WTC11 (cell line): ENCODE measurements at regions not wholly inside any gene's neighbourhood (a gene's known extent, or its start where the extent isn't known, plus 50 kb on each side); places are given as distances from the start of the nearest gene placed in this dataset.

Source experiments
- ATAC-seq: fragments of 200-7000 bp; cut with Tn5 transposase; 2 replicates; pipeline ENCODE4 v1.10.0; 2021; ENCODE audit warnings: mild to moderate bottlenecking, moderate library complexity
- CTCF ChIA-PET: fragments of 300-600 bp; sonication (Branson Sonifier 250); formaldehyde crosslinking; loops from one replicate; lab custom pipeline; 2021; ENCODE audit warnings: antibody characterized with exemption; lab: Charles Lee
- POLR2A ChIA-PET: fragments of 350-600 bp; sonication (Branson Sonifier 250); formaldehyde crosslinking; loops from one replicate; lab custom pipeline; 2021; ENCODE audit warnings: antibody characterized with exemption; lab: Charles Lee
- DNase-seq: peaks from one replicate; pipeline ENCODE4 v3.0.0; 2021; ENCODE audit warnings: low spot score
- H3K27ac Mint-ChIP-seq: 2 replicates; pipeline ENCODE4 v1.8.0; 2021; ENCODE audit warnings: mixed read lengths
- H3K27me3 Mint-ChIP-seq: 2 replicates; pipeline ENCODE4 v1.8.0; 2021; ENCODE audit warnings: low read depth, mild to moderate bottlenecking, moderate library complexity, mixed read lengths
- H3K36me3 Mint-ChIP-seq: 2 replicates; pipeline ENCODE4 v1.8.0; 2021; ENCODE audit warnings: mixed read lengths
- H3K4me1 Mint-ChIP-seq: 2 replicates; pipeline ENCODE4 v1.8.0; 2022; ENCODE audit warnings: mixed read lengths
- H3K4me3 Mint-ChIP-seq: 2 replicates; pipeline ENCODE4 v1.8.0; 2021; ENCODE audit warnings: mild to moderate bottlenecking, moderate library complexity, mixed read lengths
- H3K9me3 Mint-ChIP-seq: 2 replicates; pipeline ENCODE4 v1.8.0; 2021; ENCODE audit warnings: mixed read lengths
- CREB1 ChIP-seq: sonication (generic); formaldehyde crosslinking; IDR thresholded peaks from 2 replicates; pipeline ENCODE4 v1.8.0; 2023; ENCODE audit warnings: mild to moderate bottlenecking, missing genetic modification reagents
- ELF4 ChIP-seq: sonication (generic); formaldehyde crosslinking; IDR thresholded peaks from 2 replicates; pipeline ENCODE4 v1.8.1; 2022; ENCODE audit warnings: low read depth, mild to moderate bottlenecking, moderate library complexity, missing genetic modification reagents
- ERG ChIP-seq: fragments of 250-450 bp; sonication (Bioruptor Pico); IDR thresholded peaks from 2 replicates; pipeline ENCODE4 v1.8.0; 2021; ENCODE audit warnings: mild to moderate bottlenecking
- FOXK1 ChIP-seq: sonication (generic); formaldehyde crosslinking; IDR thresholded peaks from 2 replicates; pipeline ENCODE4 v1.8.0; 2022; ENCODE audit warnings: mild to moderate bottlenecking, moderate library complexity, missing genetic modification reagents
- MXD4 ChIP-seq: fragments of 250-450 bp; sonication (Bioruptor Pico); IDR thresholded peaks from 2 replicates; pipeline ENCODE4 v1.8.0; 2021; ENCODE audit warnings: mild to moderate bottlenecking, moderate library complexity, borderline replicate concordance
- NFATC4 ChIP-seq: fragments of 250-450 bp; sonication (Bioruptor Pico); IDR thresholded peaks from 2 replicates; pipeline ENCODE4 v1.9.0; 2021; ENCODE audit warnings: mild to moderate bottlenecking
- NFYB ChIP-seq: sonication (generic); formaldehyde crosslinking; conservative IDR thresholded peaks from 2 replicates; pipeline ENCODE4 v1.8.0; 2022; ENCODE audit warnings: low read depth, missing genetic modification reagents
- SMAD3 ChIP-seq: sonication (generic); formaldehyde crosslinking; IDR thresholded peaks from 2 replicates; pipeline ENCODE4 v1.8.0; 2022; ENCODE audit warnings: missing genetic modification reagents, mild to moderate bottlenecking, borderline replicate concordance
- TEAD1 ChIP-seq: sonication (generic); formaldehyde crosslinking; IDR thresholded peaks from 2 replicates; pipeline ENCODE4 v1.8.0; 2022; ENCODE audit warnings: mild to moderate bottlenecking, missing genetic modification reagents
- TP53 ChIP-seq: sonication (generic); formaldehyde crosslinking; IDR thresholded peaks from 2 replicates; pipeline ENCODE4 v1.8.1; 2023; ENCODE audit warnings: mild to moderate bottlenecking, missing genetic modification reagents
- ZNF232 ChIP-seq: sonication (generic); formaldehyde crosslinking; IDR thresholded peaks from 2 replicates; pipeline ENCODE4 v1.8.0; 2022; ENCODE audit warnings: mild to moderate bottlenecking, missing genetic modification reagents
- ZNF512 ChIP-seq: sonication (generic); formaldehyde crosslinking; IDR thresholded peaks from 2 replicates; pipeline ENCODE4 v1.8.1; 2022; ENCODE audit warnings: missing genetic modification reagents, borderline replicate concordance
- TF ChIP-seq, protein P1 (sequence below): sonication (generic); formaldehyde crosslinking; IDR thresholded peaks from 2 replicates; pipeline ENCODE4 v1.8.1; 2023; ENCODE audit warnings: mild to moderate bottlenecking, moderate library complexity, missing genetic modification reagents
- TF ChIP-seq, protein P2 (sequence below): sonication (generic); formaldehyde crosslinking; conservative IDR thresholded peaks from 2 replicates; pipeline ENCODE4 v1.8.1; 2022; ENCODE audit warnings: mild to moderate bottlenecking, missing genetic modification reagents
- TF ChIP-seq, protein P3 (sequence below): sonication (generic); formaldehyde crosslinking; IDR thresholded peaks from 2 replicates; pipeline ENCODE4 v1.8.0; 2022; ENCODE audit warnings: missing genetic modification reagents
- TF ChIP-seq, protein P4 (sequence below): sonication (generic); formaldehyde crosslinking; IDR thresholded peaks from 2 replicates; pipeline ENCODE4 v1.8.0; 2022; ENCODE audit warnings: mild to moderate bottlenecking, missing genetic modification reagents
- TF ChIP-seq, protein P5 (sequence below): sonication (generic); formaldehyde crosslinking; IDR thresholded peaks from 2 replicates; pipeline ENCODE4 v1.8.1; 2023; ENCODE audit warnings: mild to moderate bottlenecking, missing genetic modification reagents, borderline replicate concordance
- TF ChIP-seq, protein P6 (sequence below): sonication (generic); formaldehyde crosslinking; IDR thresholded peaks from 2 replicates; pipeline ENCODE4 v1.8.1; 2022; ENCODE audit warnings: low read depth, mild to moderate bottlenecking, moderate library complexity, missing genetic modification reagents, borderline replicate concordance

DNA sequence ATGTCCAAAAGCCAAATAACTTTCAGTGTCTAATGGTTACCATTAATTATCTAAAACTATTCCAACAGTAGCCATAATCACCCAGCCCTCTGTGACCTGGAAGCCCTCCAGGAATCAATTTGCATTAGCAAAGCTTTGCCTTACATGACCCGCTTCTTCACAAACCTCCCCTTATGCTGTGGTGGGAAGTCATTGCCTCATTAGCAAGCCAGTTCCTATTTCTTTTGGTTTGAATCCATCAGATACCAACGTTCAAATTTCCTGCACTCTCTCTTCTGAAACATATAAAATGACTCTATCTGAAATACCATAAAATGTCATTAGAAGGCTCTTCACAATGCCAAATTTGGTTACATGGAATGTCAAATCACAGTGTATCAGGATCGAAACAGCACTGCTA lies 268.3 kb upstream of the PRKD1 start:
- H3K36me3 Mint-ChIP-seq, result no peaks in the 10 kb centered on the region
- H3K9me3 Mint-ChIP-seq, result no peaks in the 10 kb centered on the region
- TF ChIP-seq ZNF232, result no peak
- TF ChIP-seq, protein P1, sequence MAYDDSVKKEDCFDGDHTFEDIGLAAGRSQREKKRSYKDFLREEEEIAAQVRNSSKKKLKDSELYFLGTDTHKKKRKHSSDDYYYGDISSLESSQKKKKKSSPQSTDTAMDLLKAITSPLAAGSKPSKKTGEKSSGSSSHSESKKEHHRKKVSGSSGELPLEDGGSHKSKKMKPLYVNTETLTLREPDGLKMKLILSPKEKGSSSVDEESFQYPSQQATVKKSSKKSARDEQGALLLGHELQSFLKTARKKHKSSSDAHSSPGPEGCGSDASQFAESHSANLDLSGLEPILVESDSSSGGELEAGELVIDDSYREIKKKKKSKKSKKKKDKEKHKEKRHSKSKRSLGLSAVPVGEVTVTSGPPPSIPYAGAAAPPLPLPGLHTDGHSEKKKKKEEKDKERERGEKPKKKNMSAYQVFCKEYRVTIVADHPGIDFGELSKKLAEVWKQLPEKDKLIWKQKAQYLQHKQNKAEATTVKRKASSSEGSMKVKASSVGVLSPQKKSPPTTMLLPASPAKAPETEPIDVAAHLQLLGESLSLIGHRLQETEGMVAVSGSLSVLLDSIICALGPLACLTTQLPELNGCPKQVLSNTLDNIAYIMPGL, result no peak
- no peak for TF ChIP-seq TEAD1 (CRISPR knock-in tag)
- TF ChIP-seq, protein P2, sequence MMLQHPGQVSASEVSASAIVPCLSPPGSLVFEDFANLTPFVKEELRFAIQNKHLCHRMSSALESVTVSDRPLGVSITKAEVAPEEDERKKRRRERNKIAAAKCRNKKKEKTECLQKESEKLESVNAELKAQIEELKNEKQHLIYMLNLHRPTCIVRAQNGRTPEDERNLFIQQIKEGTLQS (CRISPR knock-in tag), result no peak
- TF ChIP-seq ELF4 (CRISPR knock-in tag), result no peak
- ATAC-seq (peak; percentile 67), DNase-seq (no peak)
- H3K4me3 Mint-ChIP-seq, result no peak overlapping the region
- POLR2A ChIA-PET, result no interaction called here
- peaks cover 18% of the 10 kb centered on the region for H3K4me1 Mint-ChIP-seq
- H3K27me3 Mint-ChIP-seq, result no peaks in the 10 kb centered on the region
- CTCF ChIA-PET, result interaction anchor here (0.7 to 1.4 kb wide), 4 partner anchors 10 to 642 kb away, joined by 3 to 5 read pairs (median 3); no protein-coding TSS in a partner anchor
- no peak overlapping the region for H3K27ac Mint-ChIP-seq

DNA sequence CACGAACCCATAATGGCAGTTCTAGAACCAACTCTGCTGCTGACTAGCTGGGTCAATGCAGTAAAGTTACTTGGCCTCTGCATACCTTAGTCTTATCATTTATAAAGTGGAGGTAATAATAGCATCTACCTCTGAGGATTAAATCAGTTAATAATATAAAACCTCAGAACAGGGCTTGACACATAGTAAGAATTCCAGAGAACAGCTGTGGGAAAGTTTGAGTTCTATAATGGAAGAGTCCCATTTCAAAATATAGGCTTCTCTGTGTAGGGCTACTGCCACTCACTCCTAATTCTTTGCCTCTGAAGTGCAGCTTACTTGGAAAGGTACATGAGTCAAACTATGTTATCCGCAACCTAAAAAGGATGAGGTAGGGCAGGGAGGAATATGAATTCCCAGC lies 269.2 kb upstream of the PRKD1 start:
- peaks cover 8% of the 10 kb centered on the region for H3K9me3 Mint-ChIP-seq
- peaks cover 18% of the 10 kb centered on the region for H3K4me1 Mint-ChIP-seq
- no peak overlapping the region for H3K4me3 Mint-ChIP-seq
- no peak for DNase-seq
- H3K27ac Mint-ChIP-seq, result no peak overlapping the region
- H3K27me3 Mint-ChIP-seq, result no peaks in the 10 kb centered on the region
- ChIA-PET CTCF (interaction anchor here (1.4 kb wide), 1 partner anchor 11 kb away, joined by 3 read pairs; no protein-coding TSS in a partner anchor), POLR2A (no interaction called here)
- no peak for ATAC-seq
- H3K36me3 Mint-ChIP-seq, result no peaks in the 10 kb centered on the region
- TF ChIP-seq, protein P3, sequence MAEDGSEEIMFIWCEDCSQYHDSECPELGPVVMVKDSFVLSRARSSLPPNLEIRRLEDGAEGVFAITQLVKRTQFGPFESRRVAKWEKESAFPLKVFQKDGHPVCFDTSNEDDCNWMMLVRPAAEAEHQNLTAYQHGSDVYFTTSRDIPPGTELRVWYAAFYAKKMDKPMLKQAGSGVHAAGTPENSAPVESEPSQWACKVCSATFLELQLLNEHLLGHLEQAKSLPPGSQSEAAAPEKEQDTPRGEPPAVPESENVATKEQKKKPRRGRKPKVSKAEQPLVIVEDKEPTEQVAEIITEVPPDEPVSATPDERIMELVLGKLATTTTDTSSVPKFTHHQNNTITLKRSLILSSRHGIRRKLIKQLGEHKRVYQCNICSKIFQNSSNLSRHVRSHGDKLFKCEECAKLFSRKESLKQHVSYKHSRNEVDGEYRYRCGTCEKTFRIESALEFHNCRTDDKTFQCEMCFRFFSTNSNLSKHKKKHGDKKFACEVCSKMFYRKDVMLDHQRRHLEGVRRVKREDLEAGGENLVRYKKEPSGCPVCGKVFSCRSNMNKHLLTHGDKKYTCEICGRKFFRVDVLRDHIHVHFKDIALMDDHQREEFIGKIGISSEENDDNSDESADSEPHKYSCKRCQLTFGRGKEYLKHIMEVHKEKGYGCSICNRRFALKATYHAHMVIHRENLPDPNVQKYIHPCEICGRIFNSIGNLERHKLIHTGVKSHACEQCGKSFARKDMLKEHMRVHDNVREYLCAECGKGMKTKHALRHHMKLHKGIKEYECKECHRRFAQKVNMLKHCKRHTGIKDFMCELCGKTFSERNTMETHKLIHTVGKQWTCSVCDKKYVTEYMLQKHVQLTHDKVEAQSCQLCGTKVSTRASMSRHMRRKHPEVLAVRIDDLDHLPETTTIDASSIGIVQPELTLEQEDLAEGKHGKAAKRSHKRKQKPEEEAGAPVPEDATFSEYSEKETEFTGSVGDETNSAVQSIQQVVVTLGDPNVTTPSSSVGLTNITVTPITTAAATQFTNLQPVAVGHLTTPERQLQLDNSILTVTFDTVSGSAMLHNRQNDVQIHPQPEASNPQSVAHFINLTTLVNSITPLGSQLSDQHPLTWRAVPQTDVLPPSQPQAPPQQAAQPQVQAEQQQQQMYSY (CRISPR knock-in tag), result no peak
- no peak for TF ChIP-seq ZNF512 (CRISPR knock-in tag)
- TF ChIP-seq NFYB (CRISPR knock-in tag), result no peak
- TF ChIP-seq ERG, result no peak
- TF ChIP-seq CREB1, result no peak
- TF ChIP-seq FOXK1 (CRISPR knock-in tag), result no peak
- TF ChIP-seq NFATC4 (CRISPR knock-in tag), result no peak
- no peak for TF ChIP-seq MXD4
- no peak for TF ChIP-seq TEAD1 (CRISPR knock-in tag)
- TF ChIP-seq, protein P4, sequence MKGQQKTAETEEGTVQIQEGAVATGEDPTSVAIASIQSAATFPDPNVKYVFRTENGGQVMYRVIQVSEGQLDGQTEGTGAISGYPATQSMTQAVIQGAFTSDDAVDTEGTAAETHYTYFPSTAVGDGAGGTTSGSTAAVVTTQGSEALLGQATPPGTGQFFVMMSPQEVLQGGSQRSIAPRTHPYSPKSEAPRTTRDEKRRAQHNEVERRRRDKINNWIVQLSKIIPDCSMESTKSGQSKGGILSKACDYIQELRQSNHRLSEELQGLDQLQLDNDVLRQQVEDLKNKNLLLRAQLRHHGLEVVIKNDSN, result no peak
- TF ChIP-seq TP53 (CRISPR knock-in tag), result no peak
- TF ChIP-seq, protein P5, sequence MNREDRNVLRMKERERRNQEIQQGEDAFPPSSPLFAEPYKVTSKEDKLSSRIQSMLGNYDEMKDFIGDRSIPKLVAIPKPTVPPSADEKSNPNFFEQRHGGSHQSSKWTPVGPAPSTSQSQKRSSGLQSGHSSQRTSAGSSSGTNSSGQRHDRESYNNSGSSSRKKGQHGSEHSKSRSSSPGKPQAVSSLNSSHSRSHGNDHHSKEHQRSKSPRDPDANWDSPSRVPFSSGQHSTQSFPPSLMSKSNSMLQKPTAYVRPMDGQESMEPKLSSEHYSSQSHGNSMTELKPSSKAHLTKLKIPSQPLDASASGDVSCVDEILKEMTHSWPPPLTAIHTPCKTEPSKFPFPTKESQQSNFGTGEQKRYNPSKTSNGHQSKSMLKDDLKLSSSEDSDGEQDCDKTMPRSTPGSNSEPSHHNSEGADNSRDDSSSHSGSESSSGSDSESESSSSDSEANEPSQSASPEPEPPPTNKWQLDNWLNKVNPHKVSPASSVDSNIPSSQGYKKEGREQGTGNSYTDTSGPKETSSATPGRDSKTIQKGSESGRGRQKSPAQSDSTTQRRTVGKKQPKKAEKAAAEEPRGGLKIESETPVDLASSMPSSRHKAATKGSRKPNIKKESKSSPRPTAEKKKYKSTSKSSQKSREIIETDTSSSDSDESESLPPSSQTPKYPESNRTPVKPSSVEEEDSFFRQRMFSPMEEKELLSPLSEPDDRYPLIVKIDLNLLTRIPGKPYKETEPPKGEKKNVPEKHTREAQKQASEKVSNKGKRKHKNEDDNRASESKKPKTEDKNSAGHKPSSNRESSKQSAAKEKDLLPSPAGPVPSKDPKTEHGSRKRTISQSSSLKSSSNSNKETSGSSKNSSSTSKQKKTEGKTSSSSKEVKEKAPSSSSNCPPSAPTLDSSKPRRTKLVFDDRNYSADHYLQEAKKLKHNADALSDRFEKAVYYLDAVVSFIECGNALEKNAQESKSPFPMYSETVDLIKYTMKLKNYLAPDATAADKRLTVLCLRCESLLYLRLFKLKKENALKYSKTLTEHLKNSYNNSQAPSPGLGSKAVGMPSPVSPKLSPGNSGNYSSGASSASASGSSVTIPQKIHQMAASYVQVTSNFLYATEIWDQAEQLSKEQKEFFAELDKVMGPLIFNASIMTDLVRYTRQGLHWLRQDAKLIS (CRISPR knock-in tag), result no peak
- no peak for TF ChIP-seq SMAD3 (CRISPR knock-in tag)
- TF ChIP-seq, protein P1, result no peak
- TF ChIP-seq, protein P6, sequence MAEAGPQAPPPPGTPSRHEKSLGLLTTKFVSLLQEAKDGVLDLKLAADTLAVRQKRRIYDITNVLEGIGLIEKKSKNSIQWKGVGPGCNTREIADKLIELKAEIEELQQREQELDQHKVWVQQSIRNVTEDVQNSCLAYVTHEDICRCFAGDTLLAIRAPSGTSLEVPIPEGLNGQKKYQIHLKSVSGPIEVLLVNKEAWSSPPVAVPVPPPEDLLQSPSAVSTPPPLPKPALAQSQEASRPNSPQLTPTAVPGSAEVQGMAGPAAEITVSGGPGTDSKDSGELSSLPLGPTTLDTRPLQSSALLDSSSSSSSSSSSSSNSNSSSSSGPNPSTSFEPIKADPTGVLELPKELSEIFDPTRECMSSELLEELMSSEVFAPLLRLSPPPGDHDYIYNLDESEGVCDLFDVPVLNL (CRISPR knock-in tag), result no peak
